ENCODE measurements at regions not wholly inside any gene's neighbourhood (a gene's known extent, or its start where the extent isn't known, plus 50 kb on each side); places are given as distances from the start of the nearest gene placed in this dataset.
A peak's percentile ranks its signal among the peaks of the same experiment; 100 is the strongest.

GRCh38 chr15:77807611-77808010 lies 174.9 kb upstream of the LINGO1 start:
- in situ Hi-C loops (cut with HindIII; ENCODE audit: low pct_unique_long_range_greater_than_20kb, low sequenced_read_pairs) = no loop called here
- DNase-seq (ENCODE audit: low read depth, low spot score) = no peak

- in situ Hi-C loops (cut with HindIII; ENCODE audit: low pct_unique_long_range_greater_than_20kb, low sequenced_read_pairs) = no loop called here
- no peak for DNase-seq (ENCODE audit: low read depth, low spot score)
Observed at GRCh38 chr15:77807115-77807514, 174.4 kb upstream of the LINGO1 start.

- in situ Hi-C loops (cut with HindIII; ENCODE audit: low pct_unique_long_range_greater_than_20kb, low sequenced_read_pairs) = no loop called here
- DNase-seq (ENCODE audit: low read depth, low spot score) = no peak
Observed at GRCh38 chr15:77804210-77804609, 171.5 kb upstream of the LINGO1 start.

- in situ Hi-C loops (cut with HindIII; ENCODE audit: low pct_unique_long_range_greater_than_20kb, low sequenced_read_pairs) = no loop called here
- peak; percentile 49 for DNase-seq (ENCODE audit: low read depth, low spot score)
Observed at GRCh38 chr15:77803487-77803886, 170.8 kb upstream of the LINGO1 start.

GRCh38 chr15:77800305-77800704 lies 167.6 kb upstream of the LINGO1 start:
- no peak for DNase-seq (ENCODE audit: low read depth, low spot score)
- in situ Hi-C loops (cut with HindIII; ENCODE audit: low pct_unique_long_range_greater_than_20kb, low sequenced_read_pairs) = no loop called here

GRCh38 chr15:77798847-77799246 lies 166.1 kb upstream of the LINGO1 start:
- in situ Hi-C loops (cut with HindIII; ENCODE audit: low pct_unique_long_range_greater_than_20kb, low sequenced_read_pairs) = no loop called here
- no peak for DNase-seq (ENCODE audit: low read depth, low spot score)

- no peak for DNase-seq (ENCODE audit: low read depth, low spot score)
- in situ Hi-C loops (cut with HindIII; ENCODE audit: low pct_unique_long_range_greater_than_20kb, low sequenced_read_pairs) = no loop called here
Observed at GRCh38 chr15:77798151-77798835, 165.6 kb upstream of the LINGO1 start.

GRCh38 chr15:77797270-77797669 lies 164.6 kb upstream of the LINGO1 start:
- DNase-seq (ENCODE audit: low read depth, low spot score) = no peak
- in situ Hi-C loops (cut with HindIII; ENCODE audit: low pct_unique_long_range_greater_than_20kb, low sequenced_read_pairs) = no loop called here

GRCh38 chr15:77796046-77796729 lies 163.5 kb upstream of the LINGO1 start:
- DNase-seq (ENCODE audit: low read depth, low spot score) = no peak
- in situ Hi-C loops (cut with HindIII; ENCODE audit: low pct_unique_long_range_greater_than_20kb, low sequenced_read_pairs) = no loop called here

GRCh38 chr15:77795446-77795845 lies 162.7 kb upstream of the LINGO1 start:
- no peak for DNase-seq (ENCODE audit: low read depth, low spot score)
- in situ Hi-C loops (cut with HindIII; ENCODE audit: low pct_unique_long_range_greater_than_20kb, low sequenced_read_pairs) = no loop called here

- DNase-seq (ENCODE audit: low read depth, low spot score) = no peak
- in situ Hi-C loops (cut with HindIII; ENCODE audit: low pct_unique_long_range_greater_than_20kb, low sequenced_read_pairs) = no loop called here
Observed at GRCh38 chr15:77791941-77792340, 159.2 kb upstream of the LINGO1 start.

- in situ Hi-C loops (cut with HindIII; ENCODE audit: low pct_unique_long_range_greater_than_20kb, low sequenced_read_pairs) = no loop called here
- DNase-seq (ENCODE audit: low read depth, low spot score) = no peak
Observed at GRCh38 chr15:77790481-77790880, 157.8 kb upstream of the LINGO1 start.

GRCh38 chr15:77786956-77787355 lies 154.2 kb upstream of the LINGO1 start:
- no peak for DNase-seq (ENCODE audit: low read depth, low spot score)
- in situ Hi-C loops (cut with HindIII; ENCODE audit: low pct_unique_long_range_greater_than_20kb, low sequenced_read_pairs) = no loop called here

GRCh38 chr15:77786181-77786890 lies 153.6 kb upstream of the LINGO1 start:
- DNase-seq (ENCODE audit: low read depth, low spot score) = no peak
- in situ Hi-C loops (cut with HindIII; ENCODE audit: low pct_unique_long_range_greater_than_20kb, low sequenced_read_pairs) = no loop called here

- in situ Hi-C loops (cut with HindIII; ENCODE audit: low pct_unique_long_range_greater_than_20kb, low sequenced_read_pairs) = no loop called here
- peak; percentile 60 for DNase-seq (ENCODE audit: low read depth, low spot score)
Observed at GRCh38 chr15:77784361-77785292, 151.9 kb upstream of the LINGO1 start.

GRCh38 chr15:77783636-77784035 lies 150.9 kb upstream of the LINGO1 start:
- no peak for DNase-seq (ENCODE audit: low read depth, low spot score)
- in situ Hi-C loops (cut with HindIII; ENCODE audit: low pct_unique_long_range_greater_than_20kb, low sequenced_read_pairs) = no loop called here

- in situ Hi-C loops (cut with HindIII; ENCODE audit: low pct_unique_long_range_greater_than_20kb, low sequenced_read_pairs) = no loop called here
- DNase-seq (ENCODE audit: low read depth, low spot score) = no peak
Observed at GRCh38 chr15:77782691-77783090, 150.0 kb upstream of the LINGO1 start.

- no peak for DNase-seq (ENCODE audit: low read depth, low spot score)
- in situ Hi-C loops (cut with HindIII; ENCODE audit: low pct_unique_long_range_greater_than_20kb, low sequenced_read_pairs) = no loop called here
Observed at GRCh38 chr15:77781946-77782240, 149.2 kb upstream of the LINGO1 start.

Measured in SK-MEL-5 (cell line).